Activated CD4-positive, alpha-beta T cell treated with anti-CD3 and anti-CD28 coated beads, Interleukin-2, Interleukin-6, amounts not matched to agents 100 ng/mL and 50 ng/mL, durations not matched to agents 16 hours and 8 hours (primary cell): ENCODE measurements at regions not wholly inside any gene's neighbourhood (a gene's known extent, or its start where the extent isn't known, plus 50 kb on each side); places are given as distances from the start of the nearest gene placed in this dataset.
A peak's percentile ranks its signal among the peaks of the same experiment; 100 is the strongest.
"Not testable (repeated sequence)": the region's sequence is repeated elsewhere in the genome, so short reads cannot be mapped to it uniquely, and the experiment has no call there.

Source experiments
- DNase-seq: peaks from one replicate; pipeline ENCODE4 v3.0.0-alpha.2; 2020

DNA sequence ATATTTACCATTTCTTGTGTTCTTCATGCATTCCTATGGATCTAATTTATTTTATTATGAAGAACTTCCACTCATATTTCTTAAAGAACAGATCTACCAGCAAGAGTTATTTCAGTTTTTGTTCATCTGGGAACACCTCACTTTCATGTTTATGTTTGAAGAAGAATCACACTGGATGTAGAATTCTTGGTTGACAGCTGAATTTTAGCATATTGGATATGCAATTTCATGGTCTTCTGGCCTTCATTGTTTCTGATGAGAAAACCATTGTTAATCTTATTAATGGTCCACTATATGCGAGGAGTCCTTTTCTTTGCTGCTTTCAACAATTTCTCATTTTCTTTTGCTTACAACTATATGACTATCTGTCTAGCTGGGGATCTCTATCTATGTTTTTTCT, 189.2 kb downstream of the UXS1 start:
- DNase-seq = no peak

GRCh38 chr2:105999211-105999989, 194.7 kb downstream of the UXS1 start:
- DNase-seq = no peak

GRCh38 chr2:105997711-105998110, 196.4 kb downstream of the UXS1 start:
- DNase-seq = no peak

- no peak for DNase-seq
Measured at GRCh38 chr2:105990624-105991023, 203.5 kb downstream of the UXS1 start.

DNA sequence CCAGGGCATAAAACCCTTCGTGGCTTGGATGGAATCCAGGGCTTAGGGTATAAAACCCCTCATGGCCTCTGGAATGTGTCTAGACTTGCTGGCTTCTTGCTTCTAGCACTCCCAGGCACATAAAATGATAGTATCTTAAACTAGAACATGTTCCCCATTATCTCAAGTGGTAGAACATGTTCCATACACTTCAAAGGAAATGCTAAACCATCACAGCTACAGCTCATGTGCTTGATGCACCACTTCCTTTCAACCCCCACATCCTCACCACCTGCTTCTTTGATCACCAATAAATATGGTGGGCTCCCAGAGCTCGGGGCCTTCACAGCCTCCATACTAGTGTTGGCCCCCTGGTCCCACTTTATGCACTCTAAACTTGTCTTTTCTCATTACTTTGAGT, 204.3 kb downstream of the UXS1 start:
- not testable (repeated sequence) for DNase-seq

GRCh38 chr2:105989070-105989469, 205.0 kb downstream of the UXS1 start:
- DNase-seq = no peak

GRCh38 chr2:105977807-105978206, 216.3 kb downstream of the UXS1 start:
- DNase-seq = no peak

DNA sequence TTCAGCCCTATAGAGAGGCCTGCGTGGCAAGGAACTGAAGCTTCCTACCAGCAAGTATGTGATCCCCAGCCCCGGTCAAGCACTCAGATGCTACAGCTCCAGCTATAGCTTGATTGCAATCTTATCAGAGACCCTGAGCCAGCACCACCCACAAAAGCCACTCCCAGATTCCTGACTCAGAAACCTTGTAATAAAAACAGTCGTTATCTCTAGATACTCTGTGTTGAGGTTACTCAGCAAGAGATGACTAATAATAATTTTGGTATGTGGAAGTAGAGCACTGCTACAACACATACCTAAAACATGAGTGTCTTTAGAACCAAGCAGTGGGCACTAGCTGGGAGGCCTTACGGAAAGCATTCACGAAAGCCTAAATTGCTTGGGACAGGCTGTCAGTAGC, 216.9 kb downstream of the UXS1 start:
- no peak for DNase-seq

- DNase-seq = no peak
Measured at GRCh38 chr2:105974812-105975211, 219.3 kb downstream of the UXS1 start.

DNA sequence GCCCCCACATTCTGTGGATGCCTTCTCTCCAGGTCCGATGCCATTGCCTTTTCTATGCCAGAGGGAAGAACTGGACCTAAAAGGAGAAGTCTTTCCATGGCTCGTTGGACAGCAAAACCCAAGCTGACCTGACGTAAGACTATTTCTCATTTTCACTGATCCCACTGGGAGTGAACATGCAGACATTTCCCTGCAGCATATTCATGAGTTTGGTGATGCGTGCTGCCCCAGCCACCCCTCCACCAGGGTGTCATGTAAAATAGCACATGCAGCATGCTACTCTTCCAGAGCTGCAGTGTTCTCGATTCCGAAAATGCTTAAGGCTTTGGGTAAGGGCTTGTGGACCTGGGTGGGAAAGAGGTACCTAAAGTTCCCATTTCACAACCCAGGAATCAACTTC, 221.2 kb downstream of the UXS1 start:
- no peak for DNase-seq

- DNase-seq = no peak
Measured at GRCh38 chr2:105972246-105972645, 221.9 kb downstream of the UXS1 start.

GRCh38 chr2:105969552-105969951, 224.5 kb downstream of the UXS1 start:
- peak; percentile 36 for DNase-seq

DNA sequence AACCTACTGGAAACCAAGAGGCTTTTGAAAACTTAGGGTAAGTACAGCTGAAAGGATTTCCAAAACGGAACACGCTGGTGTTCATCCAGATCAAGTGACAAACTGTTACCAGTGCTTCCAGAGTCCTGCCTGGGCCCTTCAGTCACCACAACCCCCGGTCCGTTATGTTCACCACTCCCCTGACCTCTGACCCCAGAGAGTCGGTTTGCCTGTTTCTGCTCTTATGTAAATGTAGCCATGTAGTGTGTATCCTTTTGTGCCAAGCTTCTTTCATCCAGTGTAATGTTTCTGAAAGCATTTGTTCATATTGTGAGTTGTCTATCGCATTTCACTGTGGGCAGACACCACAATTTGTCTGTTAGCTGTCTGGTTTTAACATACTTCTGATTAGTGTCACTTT, 217.5 kb downstream of the NCK2 start:
- DNase-seq = no peak

- no peak for DNase-seq
Measured at GRCh38 chr2:105961599-105962146, 217.0 kb downstream of the NCK2 start.

DNA sequence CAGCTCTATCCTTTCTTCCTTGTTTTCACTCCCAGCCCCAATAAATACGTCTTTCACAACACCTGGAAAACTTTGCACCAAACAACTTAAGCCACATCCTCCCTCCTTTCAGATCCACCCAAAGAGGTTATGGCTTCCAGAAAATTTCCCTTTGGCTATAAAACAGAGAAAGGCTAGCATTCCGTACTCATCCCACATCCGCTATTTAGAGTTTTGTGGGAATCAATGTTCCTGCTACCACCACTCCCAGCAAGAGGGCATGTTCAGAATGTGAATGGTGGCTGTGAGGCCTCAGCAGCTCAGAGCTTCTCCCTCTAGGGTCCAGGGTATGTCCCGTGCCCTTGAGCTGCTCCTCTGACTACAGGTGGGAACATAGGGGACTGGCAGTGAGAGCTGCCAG, 214.6 kb downstream of the NCK2 start:
- no peak for DNase-seq

DNA sequence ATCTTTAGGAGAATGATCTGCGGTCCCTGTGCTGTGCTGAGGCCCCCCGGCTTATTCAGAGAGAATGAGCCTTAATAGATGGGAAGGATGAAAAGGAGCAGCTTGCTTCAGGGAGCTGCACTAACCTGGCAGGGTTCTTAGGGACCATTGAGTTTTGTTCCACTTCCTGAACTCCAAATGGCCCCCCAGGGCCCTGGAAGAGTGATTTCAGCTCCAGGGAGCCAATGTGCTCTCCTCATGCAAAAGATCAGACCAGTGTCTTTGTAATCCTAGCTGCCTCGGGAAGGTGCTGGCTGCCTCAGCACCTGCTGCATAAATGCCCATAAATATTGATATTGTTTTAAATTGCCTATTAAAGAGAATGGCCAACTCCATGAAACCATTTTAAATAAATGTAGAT, 210.2 kb downstream of the NCK2 start:
- no peak for DNase-seq

DNA sequence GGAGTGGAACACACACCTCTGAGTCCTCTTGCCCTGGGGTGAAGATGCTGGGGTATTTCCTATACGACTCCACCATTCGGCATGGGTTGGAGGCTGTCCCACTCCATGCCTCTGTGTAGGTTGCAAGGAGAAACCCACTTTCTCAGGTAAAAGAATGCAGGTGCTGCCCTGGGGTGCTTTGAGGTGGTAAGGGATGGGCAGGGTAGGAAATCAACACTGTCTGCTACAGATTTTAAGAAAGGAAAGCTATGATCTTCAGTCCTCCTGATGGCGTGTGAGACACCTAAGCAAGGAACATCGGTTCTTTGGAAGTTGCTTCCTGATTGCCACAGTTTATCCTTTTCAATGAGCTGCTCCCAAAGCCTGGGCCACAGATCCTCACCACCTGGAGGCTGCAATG, 209.2 kb downstream of the NCK2 start:
- no peak for DNase-seq

GRCh38 chr2:105952131-105952530, 207.4 kb downstream of the NCK2 start:
- DNase-seq = no peak

- DNase-seq = no peak
Measured at GRCh38 chr2:105951384-105951694, 206.6 kb downstream of the NCK2 start.

- no peak for DNase-seq
Measured at GRCh38 chr2:105950521-105951383, 206.0 kb downstream of the NCK2 start.

GRCh38 chr2:105943977-105944376, 199.3 kb downstream of the NCK2 start:
- DNase-seq = no peak
